HG03108 (cell line): ENCODE measurements at regions not wholly inside any gene's neighbourhood (a gene's known extent, or its start where the extent isn't known, plus 50 kb on each side); places are given as distances from the start of the nearest gene placed in this dataset.
A peak's percentile ranks its signal among the peaks of the same experiment; 100 is the strongest.
"Not testable (repeated sequence)": the region's sequence is repeated elsewhere in the genome, so short reads cannot be mapped to it uniquely, and the experiment has no call there.

Source experiments
- ATAC-seq: cut with Tn5 transposase; IDR thresholded peaks from one replicate; pipeline ENCODE4 v1.9.1; 2021; ENCODE audit warnings: moderate library complexity; ENCODE audit not compliant: unreplicated experiment

- peak; percentile 96 for ATAC-seq
Measured at GRCh38 chr3:177449360-177450006, 252.2 kb upstream of the TBL1XR1 start.

- ATAC-seq: no peak
Measured at GRCh38 chr3:177451301-177451750, 254.0 kb upstream of the TBL1XR1 start.

- no peak for ATAC-seq
Measured at GRCh38 chr3:177451864-177452830, 254.9 kb upstream of the TBL1XR1 start.

GRCh38 chr3:177452831-177453450 lies 255.7 kb upstream of the TBL1XR1 start:
- ATAC-seq: no peak

GRCh38 chr3:177453451-177453844 lies 256.2 kb upstream of the TBL1XR1 start:
- ATAC-seq: no peak

GRCh38 chr3:177457204-177457603 lies 259.9 kb upstream of the TBL1XR1 start:
- not testable (repeated sequence) for ATAC-seq

GRCh38 chr3:177459401-177459800 lies 262.1 kb upstream of the TBL1XR1 start:
- no peak for ATAC-seq

- ATAC-seq: no peak
Measured at GRCh38 chr3:177460047-177460446, 262.8 kb upstream of the TBL1XR1 start.

- no peak for ATAC-seq
Measured at GRCh38 chr3:177461765-177462164, 264.5 kb upstream of the TBL1XR1 start.

GRCh38 chr3:177463341-177463740 lies 266.1 kb upstream of the TBL1XR1 start:
- not testable (repeated sequence) for ATAC-seq

- no peak for ATAC-seq
Measured at GRCh38 chr3:177463863-177464262, 266.6 kb upstream of the TBL1XR1 start.

- ATAC-seq: no peak
Measured at GRCh38 chr3:177464392-177465256, 267.3 kb upstream of the TBL1XR1 start.

- ATAC-seq: no peak
Measured at GRCh38 chr3:177465257-177465642, 268.0 kb upstream of the TBL1XR1 start.

GRCh38 chr3:177466074-177466473 lies 268.8 kb upstream of the TBL1XR1 start:
- ATAC-seq: no peak

GRCh38 chr3:177466622-177467021 lies 269.3 kb upstream of the TBL1XR1 start:
- ATAC-seq: not testable (repeated sequence)

GRCh38 chr3:177467247-177467985 lies 270.1 kb upstream of the TBL1XR1 start:
- no peak for ATAC-seq

GRCh38 chr3:177468331-177468730 lies 271.0 kb upstream of the TBL1XR1 start:
- ATAC-seq: no peak

GRCh38 chr3:177468816-177469215 lies 271.5 kb upstream of the TBL1XR1 start:
- ATAC-seq: no peak

GRCh38 chr3:177469216-177469615 lies 271.9 kb upstream of the TBL1XR1 start:
- no peak for ATAC-seq
